HG03571 (cell line): ENCODE measurements at regions not wholly inside any gene's neighbourhood (a gene's known extent, or its start where the extent isn't known, plus 50 kb on each side); places are given as distances from the start of the nearest gene placed in this dataset.

Source experiments
- ATAC-seq: cut with Tn5 transposase; IDR thresholded peaks from one replicate; pipeline ENCODE4 v1.9.1; 2021; ENCODE audit not compliant: unreplicated experiment

GRCh38 chr2:220310451-220310861 is 683.0 kb downstream of the SLC4A3 start:
- no peak for ATAC-seq

DNA sequence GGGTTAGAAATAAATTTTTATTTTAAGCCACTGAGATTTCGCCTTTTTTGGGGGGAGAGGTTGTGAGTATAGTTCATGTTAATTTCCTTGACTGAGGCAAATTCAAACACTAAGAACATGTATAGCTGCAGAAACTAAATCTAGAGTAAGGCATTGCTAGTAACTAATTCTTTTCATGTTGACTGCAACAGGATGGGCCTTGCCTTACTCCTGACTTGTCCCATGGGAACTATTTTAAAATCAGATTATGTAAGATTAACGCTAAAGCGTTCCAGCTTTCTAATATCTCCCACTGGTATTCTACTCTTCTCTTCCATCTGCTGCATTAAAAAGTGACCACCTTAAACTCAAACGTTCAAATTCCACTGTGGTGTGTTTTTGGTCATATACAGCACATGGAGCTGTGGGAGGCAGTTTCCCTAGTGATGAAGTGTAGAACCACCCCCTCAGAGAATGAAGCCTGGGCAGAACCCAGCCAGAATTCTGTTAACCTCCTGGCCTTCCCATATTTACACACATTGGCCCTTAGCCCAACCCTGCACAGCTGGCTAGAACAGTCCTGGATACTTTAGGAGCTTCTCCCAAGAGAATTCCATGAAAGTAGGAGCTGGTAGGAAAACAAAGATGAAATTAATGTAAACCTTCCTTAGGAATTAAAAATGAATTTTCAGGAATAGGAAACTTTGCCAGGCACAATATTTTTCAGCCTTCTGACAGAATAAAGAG is 687.8 kb downstream of the SLC4A3 start:
- no peak for ATAC-seq

GRCh38 chr2:220318037-220318436 is 690.6 kb downstream of the SLC4A3 start:
- no peak for ATAC-seq

- no peak for ATAC-seq
Measured at GRCh38 chr2:220318508-220318907, 691.1 kb downstream of the SLC4A3 start.

GRCh38 chr2:220320326-220320725 is 692.9 kb downstream of the SLC4A3 start:
- no peak for ATAC-seq

GRCh38 chr2:220332886-220333285 is 705.5 kb downstream of the SLC4A3 start:
- ATAC-seq = no peak

DNA sequence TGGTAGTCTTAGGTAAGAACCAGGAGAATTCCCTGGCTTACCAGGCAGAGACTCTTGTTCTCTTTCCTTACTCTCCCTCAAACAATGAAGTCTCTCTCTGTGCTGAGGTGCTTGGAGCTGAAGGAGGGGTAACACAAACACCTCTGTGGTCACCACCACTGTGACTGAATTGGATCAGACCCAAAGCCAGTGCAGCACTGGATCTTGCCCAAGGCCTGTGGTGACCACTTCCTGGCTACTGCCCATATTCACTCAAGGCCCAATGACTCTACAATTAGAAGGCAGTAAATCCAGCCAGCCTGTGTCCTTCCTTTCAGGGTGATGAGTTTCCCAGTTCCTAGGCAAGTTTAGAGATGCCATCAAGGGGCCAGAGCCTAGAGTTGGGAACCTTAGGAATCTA is 706.8 kb downstream of the SLC4A3 start:
- no peak for ATAC-seq

DNA sequence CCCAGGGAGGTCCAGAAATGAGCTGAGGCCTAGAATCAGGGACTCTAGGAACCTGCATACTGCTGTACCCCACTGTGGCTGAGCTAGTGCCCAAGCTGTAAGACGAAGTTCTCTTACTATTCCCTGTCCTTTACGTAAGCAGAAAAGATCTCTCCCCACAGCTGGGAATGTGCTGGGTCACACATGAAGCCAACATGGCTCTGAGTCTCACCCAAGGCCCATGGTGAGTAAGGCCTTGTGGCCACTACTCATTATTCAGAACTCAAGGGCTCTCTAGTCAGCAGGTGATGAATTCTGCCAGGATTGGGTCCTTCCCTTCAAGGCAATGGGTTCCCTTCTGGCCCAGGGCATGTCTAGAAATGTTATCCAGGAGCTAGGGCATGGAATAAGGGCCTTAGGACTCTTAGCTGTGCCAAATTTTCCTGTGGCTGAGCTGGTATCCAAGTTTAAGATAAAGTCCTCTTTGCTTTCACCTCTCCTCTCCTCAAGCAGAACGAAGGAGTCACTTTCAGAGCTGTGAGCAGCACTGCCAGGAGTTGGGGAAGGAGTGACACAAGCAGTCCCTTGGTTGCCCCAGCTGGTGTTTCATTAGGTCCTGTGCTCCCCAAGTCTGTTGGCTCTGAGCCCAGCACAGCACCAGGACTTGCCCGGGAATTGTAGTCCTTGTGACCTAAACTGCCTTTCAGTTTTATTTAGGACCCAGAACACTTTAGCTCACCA is 707.6 kb downstream of the SLC4A3 start:
- ATAC-seq = no peak

DNA sequence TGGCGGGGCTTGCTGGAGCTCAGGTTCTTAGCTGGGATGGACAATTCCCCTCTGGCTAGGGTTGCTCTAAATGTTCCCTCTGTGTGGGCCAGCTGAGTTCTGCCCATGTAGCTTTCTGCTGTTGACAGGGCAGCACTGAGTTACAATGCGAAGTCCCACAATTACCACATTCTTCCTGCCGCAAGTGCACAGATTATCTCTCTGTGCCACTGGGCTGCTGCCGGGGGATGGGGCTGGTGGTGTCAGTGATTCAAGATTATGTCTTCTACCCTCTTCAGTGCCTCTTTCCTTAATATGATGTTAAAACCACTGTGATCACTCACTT is 708.1 kb downstream of the SLC4A3 start:
- no peak for ATAC-seq

DNA sequence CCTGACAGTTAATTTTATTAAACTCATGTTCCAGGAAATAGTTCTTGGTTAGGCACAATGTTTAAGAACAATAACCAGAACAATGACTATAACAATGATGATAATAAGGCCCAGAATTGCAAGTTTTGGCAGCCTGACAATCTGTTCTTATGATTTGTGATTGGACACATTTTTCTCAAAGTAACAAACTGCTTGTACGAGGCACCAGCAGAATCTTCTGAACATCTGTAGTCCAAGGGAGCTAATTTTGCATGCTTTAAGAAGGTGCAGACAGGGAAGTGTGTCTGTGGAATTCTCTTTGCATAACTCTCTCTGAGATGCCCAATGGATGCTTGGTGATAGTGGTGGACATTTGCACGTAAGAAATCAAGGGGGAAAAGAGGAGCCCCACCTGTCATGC is 709.3 kb downstream of the SLC4A3 start:
- no peak for ATAC-seq

DNA sequence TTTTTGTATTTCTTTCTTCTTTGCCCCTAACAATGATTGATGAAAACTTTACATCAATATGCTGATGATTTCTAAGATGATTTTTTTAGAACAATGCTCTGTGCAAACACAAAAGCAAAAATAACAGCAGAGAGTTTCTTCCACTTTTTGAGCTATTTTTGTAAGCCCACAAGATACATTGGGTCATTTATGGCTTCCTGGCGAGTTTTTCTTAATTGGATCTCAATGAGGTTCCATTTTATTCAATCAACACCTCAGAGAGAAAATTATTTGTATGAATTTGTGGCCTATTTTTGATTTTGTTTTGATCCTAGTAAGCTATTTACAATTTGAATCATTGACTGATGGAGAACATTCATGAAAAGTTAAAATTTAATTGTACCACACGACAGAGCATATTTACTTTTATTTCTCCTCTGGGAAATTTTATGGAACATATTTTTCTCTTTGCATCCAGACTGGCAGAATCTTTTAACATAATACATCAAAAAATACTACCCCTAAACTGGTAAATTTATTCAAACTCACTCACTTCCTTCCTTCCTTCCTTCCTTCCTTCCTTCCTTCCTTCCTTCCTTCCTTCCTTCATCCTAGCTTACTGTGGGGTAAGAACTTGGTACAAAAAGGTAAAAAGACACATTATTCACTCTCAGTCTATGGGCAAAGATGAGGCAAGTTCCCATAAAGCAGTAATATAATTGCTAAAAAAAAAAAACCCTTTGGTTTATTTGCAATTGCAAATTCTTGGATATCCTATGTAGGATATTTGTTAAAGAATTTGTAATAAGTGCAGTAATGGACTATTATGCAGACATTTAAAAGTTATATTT is 710.4 kb downstream of the SLC4A3 start:
- ATAC-seq = no peak

DNA sequence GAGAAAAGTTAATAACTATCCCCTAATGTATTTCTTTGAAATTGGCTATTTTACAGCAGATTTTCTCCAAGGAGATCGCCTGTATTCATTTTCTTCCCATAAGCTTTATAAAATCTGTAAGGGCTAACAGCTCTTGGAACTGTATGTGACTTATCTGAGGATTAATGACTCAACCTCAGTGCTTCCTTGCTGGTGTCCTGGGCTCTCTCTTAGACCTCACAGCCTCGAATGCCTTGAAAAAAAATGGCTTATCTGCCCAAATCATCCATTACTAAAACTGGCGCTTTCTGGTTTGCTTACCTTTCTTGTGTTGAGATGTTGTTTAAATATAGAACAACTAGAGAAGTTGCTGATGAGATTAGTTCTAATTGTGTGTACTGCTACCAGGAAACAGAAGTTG is 713.6 kb downstream of the SLC4A3 start:
- ATAC-seq = no peak

GRCh38 chr2:220346919-220347318 is 719.5 kb downstream of the SLC4A3 start:
- no peak for ATAC-seq

- ATAC-seq = no peak
Measured at GRCh38 chr2:220347626-220348025, 720.2 kb downstream of the SLC4A3 start.

- ATAC-seq = no peak
Measured at GRCh38 chr2:220348206-220348605, 720.8 kb downstream of the SLC4A3 start.

DNA sequence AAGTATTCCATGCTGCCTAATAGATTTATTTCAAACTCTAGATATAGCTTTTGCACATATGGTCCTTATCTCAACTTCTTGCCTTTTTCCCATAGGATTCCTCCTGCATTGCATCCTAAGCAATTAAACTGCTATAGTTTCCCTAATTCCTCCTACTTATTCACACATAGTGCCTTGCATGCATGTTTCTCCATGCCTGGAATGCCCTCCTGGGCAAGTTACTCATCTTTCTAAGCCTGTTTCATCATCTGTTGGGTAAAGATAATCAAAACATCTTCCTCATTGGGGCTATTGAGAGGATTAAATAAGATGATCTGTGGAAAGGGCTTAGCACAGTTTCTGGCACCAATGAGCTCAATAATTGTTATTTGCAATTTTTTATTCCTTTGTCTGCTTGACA is 726.5 kb downstream of the SLC4A3 start:
- no peak for ATAC-seq

DNA sequence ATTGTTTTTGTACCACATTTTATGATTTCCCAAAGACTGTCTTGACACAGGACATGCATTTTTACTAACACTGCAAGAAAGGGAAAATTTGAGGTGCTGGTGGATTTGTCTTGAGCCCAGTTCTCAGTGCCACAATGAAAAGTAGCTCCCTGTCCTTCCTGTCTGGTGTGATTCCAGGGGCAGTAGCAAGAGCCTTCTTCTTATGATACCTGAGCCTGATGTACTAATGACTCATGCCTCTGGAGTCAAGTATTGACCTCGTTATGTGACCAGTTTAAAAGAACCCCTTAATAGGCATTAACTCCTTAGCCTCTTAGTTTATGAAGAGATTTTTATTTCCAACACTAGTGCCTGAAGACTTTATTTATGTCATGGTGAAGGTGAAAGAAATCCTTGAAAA is 728.6 kb downstream of the SLC4A3 start:
- ATAC-seq = no peak

DNA sequence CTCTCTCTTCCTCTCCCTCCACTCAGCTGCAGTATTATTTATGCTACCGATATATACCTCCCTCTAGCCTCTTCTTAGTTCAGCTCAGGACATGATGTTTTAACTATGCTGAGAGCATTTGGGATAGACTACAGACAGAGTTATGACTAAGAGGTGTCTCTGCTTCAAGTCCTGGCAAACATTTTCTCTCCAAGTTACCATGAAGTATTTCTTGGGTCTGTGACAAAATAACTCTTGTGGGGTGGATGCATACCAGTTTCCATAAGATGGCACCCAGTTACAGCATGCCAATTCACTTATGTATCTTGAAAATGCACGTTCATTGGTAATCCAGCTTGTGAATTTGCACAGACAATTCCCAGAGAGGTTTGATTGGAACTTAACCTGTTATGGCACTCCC is 737.6 kb downstream of the SLC4A3 start:
- no peak for ATAC-seq

GRCh38 chr2:220366765-220367164 is 739.3 kb downstream of the SLC4A3 start:
- no peak for ATAC-seq

GRCh38 chr2:220370764-220371163 is 743.3 kb downstream of the SLC4A3 start:
- ATAC-seq = no peak

- ATAC-seq = no peak
Measured at GRCh38 chr2:220371211-220371610, 743.8 kb downstream of the SLC4A3 start.

DNA sequence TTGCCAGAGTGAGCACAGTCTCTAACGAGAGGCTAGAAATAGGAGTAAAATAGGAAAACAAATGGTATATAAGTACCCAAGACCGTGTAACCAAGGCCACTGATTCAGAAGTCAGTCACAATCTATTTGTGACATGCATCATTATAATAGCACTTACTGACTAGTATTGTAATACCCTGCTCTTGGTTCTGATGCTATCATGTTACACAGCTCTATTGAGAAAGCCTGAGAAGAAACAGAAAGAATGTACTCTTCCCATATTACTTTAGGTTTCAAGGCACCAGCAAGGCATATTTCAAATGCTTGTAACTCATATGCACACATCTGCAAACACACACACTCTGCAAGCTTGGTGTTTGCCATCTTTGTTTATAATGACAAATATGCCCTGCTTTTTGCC is 746.4 kb downstream of the SLC4A3 start:
- no peak for ATAC-seq
